Prostate gland (tissue), 2 donors: ENCODE measurements at regions not wholly inside any gene's neighbourhood (a gene's known extent, or its start where the extent isn't known, plus 50 kb on each side); places are given as distances from the start of the nearest gene placed in this dataset.

Experiments used
- POLR2A ChIP-seq: fragments of 450-650 bp; IDR thresholded peaks from one replicate; pipeline ENCODE4 v1.6.1; 2016; ENCODE audit warnings: antibody characterized with exemption, mild to moderate bottlenecking
- POLR2AphosphoS5 ChIP-seq: sonication (generic); formaldehyde crosslinking; IDR thresholded peaks from one replicate; pipeline ENCODE4 v1.6.1; 2017; ENCODE audit warnings: antibody characterized with exemption
- TF ChIP-seq, protein P1 (sequence below), 4 experiments: fragments of 200-600 bp in 2 of 4; fragments of 450-650 bp in 2 of 4; sonication (generic) in 2 of 4; IDR thresholded peaks; 1 replicate in 3 of 4; 2 replicates in 1 of 4; pipeline ENCODE4 v1.5.1; 2016 to 2019; ENCODE audit warnings: antibody characterized with exemption in 4 of 4, mild to moderate bottlenecking in 2 of 4, moderate library complexity in 2 of 4

DNA sequence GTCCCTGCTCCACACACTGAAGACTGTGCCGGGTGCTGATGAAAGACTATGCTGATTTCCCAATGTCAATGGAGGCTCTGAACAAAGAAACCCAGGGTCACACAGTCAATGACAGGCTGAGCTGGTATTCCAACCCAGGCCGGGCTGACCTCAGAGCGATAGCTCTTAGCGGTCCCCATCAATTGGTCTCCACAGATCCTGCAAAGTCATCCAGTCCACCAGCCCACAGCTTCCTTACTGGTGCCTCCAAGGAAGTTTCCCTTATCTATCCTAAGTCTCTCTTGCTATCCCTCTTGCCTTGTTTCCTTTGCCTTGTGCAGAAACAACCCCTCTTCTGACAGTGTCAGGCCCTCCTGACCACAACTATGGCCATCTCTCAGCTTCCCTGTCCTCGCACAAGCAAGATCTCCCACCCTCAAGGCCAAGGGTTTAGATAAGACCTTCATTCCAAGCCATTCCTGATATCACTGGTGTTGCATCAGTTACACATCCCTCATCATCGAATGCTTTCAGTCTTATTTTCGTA is 52.7 kb upstream of the KSR1 start:
- TF ChIP-seq, protein P1, sequence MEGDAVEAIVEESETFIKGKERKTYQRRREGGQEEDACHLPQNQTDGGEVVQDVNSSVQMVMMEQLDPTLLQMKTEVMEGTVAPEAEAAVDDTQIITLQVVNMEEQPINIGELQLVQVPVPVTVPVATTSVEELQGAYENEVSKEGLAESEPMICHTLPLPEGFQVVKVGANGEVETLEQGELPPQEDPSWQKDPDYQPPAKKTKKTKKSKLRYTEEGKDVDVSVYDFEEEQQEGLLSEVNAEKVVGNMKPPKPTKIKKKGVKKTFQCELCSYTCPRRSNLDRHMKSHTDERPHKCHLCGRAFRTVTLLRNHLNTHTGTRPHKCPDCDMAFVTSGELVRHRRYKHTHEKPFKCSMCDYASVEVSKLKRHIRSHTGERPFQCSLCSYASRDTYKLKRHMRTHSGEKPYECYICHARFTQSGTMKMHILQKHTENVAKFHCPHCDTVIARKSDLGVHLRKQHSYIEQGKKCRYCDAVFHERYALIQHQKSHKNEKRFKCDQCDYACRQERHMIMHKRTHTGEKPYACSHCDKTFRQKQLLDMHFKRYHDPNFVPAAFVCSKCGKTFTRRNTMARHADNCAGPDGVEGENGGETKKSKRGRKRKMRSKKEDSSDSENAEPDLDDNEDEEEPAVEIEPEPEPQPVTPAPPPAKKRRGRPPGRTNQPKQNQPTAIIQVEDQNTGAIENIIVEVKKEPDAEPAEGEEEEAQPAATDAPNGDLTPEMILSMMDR (IDR thresholded peaks at IDR 0.05), result no peak
- TF ChIP-seq POLR2AphosphoS5 (no peak), POLR2A (no peak)
